ENCODE measurements at regions not wholly inside any gene's neighbourhood (a gene's known extent, or its start where the extent isn't known, plus 50 kb on each side); places are given as distances from the start of the nearest gene placed in this dataset.

GRCh38 chr11:131136486-131136885, 220.2 kb upstream of the SNX19 start:
- TF ChIP-seq, protein P1, sequence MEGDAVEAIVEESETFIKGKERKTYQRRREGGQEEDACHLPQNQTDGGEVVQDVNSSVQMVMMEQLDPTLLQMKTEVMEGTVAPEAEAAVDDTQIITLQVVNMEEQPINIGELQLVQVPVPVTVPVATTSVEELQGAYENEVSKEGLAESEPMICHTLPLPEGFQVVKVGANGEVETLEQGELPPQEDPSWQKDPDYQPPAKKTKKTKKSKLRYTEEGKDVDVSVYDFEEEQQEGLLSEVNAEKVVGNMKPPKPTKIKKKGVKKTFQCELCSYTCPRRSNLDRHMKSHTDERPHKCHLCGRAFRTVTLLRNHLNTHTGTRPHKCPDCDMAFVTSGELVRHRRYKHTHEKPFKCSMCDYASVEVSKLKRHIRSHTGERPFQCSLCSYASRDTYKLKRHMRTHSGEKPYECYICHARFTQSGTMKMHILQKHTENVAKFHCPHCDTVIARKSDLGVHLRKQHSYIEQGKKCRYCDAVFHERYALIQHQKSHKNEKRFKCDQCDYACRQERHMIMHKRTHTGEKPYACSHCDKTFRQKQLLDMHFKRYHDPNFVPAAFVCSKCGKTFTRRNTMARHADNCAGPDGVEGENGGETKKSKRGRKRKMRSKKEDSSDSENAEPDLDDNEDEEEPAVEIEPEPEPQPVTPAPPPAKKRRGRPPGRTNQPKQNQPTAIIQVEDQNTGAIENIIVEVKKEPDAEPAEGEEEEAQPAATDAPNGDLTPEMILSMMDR (IDR thresholded peaks at IDR 0.05; ENCODE audit: insufficient read depth, low read length) = no peak
- TF ChIP-seq REST (IDR thresholded peaks at IDR 0.05; ENCODE audit: insufficient replicate concordance, low read depth) = no peak
- TF ChIP-seq SPI1 (IDR thresholded peaks at IDR 0.05; ENCODE audit: borderline replicate concordance, low read depth) = no peak
- TF ChIP-seq POLR2AphosphoS5 (IDR thresholded peaks at IDR 0.05; ENCODE audit: low read depth) = no peak

Measured in HL-60 (cell line).